Parathyroid adenoma (tissue), 2 donors: ENCODE measurements at regions not wholly inside any gene's neighbourhood (a gene's known extent, or its start where the extent isn't known, plus 50 kb on each side); places are given as distances from the start of the nearest gene placed in this dataset.
"Not testable (repeated sequence)": the region's sequence is repeated elsewhere in the genome, so short reads cannot be mapped to it uniquely, and the experiment has no call there.

Source experiments
- H2AFZ ChIP-seq: fragments of 300-600 bp; sonication (generic); one replicate; pipeline ENCODE4 v1.7.0; 2017; ENCODE audit warnings: antibody characterized with exemption, mild to moderate bottlenecking
- H3K27ac ChIP-seq: fragments of 300-600 bp; sonication (generic); one replicate; pipeline ENCODE4 v1.7.0; 2017
- H3K27me3 ChIP-seq: fragments of 300-600 bp; sonication (generic); one replicate; pipeline ENCODE4 v1.7.0; 2017; ENCODE audit warnings: low read length; ENCODE audit not compliant: control insufficient read depth, insufficient read depth
- H3K36me3 ChIP-seq: fragments of 300-600 bp; sonication (generic); one replicate; pipeline ENCODE4 v1.7.0; 2017; ENCODE audit warnings: low read length; ENCODE audit not compliant: control insufficient read depth, insufficient read depth
- H3K4me1 ChIP-seq: fragments of 300-600 bp; sonication (generic); one replicate; pipeline ENCODE4 v1.7.0; 2017; ENCODE audit warnings: control low read depth
- H3K4me2 ChIP-seq: fragments of 300-600 bp; sonication (generic); one replicate; pipeline ENCODE4 v1.7.0; 2017; ENCODE audit warnings: low read length
- H3K4me3 ChIP-seq: fragments of 300-600 bp; sonication (generic); one replicate; pipeline ENCODE4 v1.7.0; 2017; ENCODE audit warnings: low read depth, low read length
- H3K79me2 ChIP-seq: fragments of 300-600 bp; sonication (generic); one replicate; pipeline ENCODE4 v1.7.0; 2017; ENCODE audit warnings: control low read depth
- H3K9ac ChIP-seq: fragments of 300-600 bp; sonication (generic); one replicate; pipeline ENCODE4 v1.7.0; 2017; ENCODE audit warnings: mild to moderate bottlenecking
- H3K9me3 ChIP-seq: fragments of 300-600 bp; sonication (generic); one replicate; pipeline ENCODE4 v1.7.0; 2017; ENCODE audit warnings: low read length; ENCODE audit not compliant: control insufficient read depth
- TF ChIP-seq, protein P1 (sequence below): fragments of 300-600 bp; sonication (generic); IDR thresholded peaks from one replicate; pipeline ENCODE4 v1.7.0; 2017; ENCODE audit warnings: antibody characterized with exemption, mild to moderate bottlenecking
- donor health status: primary hyperparathyroidism.

DNA sequence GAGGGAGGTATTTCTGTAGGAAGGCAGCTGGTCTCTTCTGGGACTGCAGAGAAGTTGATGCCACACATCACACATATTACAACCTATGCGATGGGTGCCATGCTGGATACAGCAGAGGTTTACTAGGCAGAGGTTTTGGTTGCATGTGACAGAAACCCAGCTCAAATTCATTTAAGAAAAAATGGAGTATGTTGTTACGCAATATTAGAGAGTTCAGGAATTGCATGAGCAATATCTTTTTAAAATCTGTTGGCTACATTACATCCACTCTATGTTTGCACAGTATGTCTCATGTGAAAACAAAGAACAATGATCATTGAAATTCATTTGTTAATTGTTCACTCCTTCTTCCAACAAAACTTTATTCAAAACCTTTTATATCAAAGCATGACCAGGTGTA is 425.2 kb downstream of the RWDD3 start:
- Histone ChIP-seq H3K4me1 (no peaks in the 10 kb centered on the region), H3K9me3 (no peaks in the 10 kb centered on the region), H3K9ac (no peak overlapping the region), H3K4me3 (no peak overlapping the region), H3K4me2 (no peak overlapping the region), H3K27me3 (no peaks in the 10 kb centered on the region), H2AFZ (no peak overlapping the region), H3K36me3 (no peaks in the 10 kb centered on the region), H3K27ac (no peak overlapping the region), H3K79me2 (no peaks in the 10 kb centered on the region)
- TF ChIP-seq, protein P1, sequence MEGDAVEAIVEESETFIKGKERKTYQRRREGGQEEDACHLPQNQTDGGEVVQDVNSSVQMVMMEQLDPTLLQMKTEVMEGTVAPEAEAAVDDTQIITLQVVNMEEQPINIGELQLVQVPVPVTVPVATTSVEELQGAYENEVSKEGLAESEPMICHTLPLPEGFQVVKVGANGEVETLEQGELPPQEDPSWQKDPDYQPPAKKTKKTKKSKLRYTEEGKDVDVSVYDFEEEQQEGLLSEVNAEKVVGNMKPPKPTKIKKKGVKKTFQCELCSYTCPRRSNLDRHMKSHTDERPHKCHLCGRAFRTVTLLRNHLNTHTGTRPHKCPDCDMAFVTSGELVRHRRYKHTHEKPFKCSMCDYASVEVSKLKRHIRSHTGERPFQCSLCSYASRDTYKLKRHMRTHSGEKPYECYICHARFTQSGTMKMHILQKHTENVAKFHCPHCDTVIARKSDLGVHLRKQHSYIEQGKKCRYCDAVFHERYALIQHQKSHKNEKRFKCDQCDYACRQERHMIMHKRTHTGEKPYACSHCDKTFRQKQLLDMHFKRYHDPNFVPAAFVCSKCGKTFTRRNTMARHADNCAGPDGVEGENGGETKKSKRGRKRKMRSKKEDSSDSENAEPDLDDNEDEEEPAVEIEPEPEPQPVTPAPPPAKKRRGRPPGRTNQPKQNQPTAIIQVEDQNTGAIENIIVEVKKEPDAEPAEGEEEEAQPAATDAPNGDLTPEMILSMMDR = no peak

GRCh38 chr1:95659588-95659987 is 425.6 kb downstream of the RWDD3 start:
- H3K4me1 ChIP-seq = no peaks in the 10 kb centered on the region
- no peaks in the 10 kb centered on the region for H3K27me3 ChIP-seq
- no peak overlapping the region for H2AFZ ChIP-seq
- no peak overlapping the region for H3K27ac ChIP-seq
- no peaks in the 10 kb centered on the region for H3K79me2 ChIP-seq
- H3K9me3 ChIP-seq = no peaks in the 10 kb centered on the region
- no peak overlapping the region for H3K4me2 ChIP-seq
- no peak overlapping the region for H3K9ac ChIP-seq
- TF ChIP-seq, protein P1 = no peak
- no peak overlapping the region for H3K4me3 ChIP-seq
- no peaks in the 10 kb centered on the region for H3K36me3 ChIP-seq

GRCh38 chr1:95660736-95661135 is 426.7 kb downstream of the RWDD3 start:
- Histone ChIP-seq H3K4me3 (no peak overlapping the region), H3K4me1 (no peaks in the 10 kb centered on the region), H3K36me3 (no peaks in the 10 kb centered on the region), H3K9me3 (no peaks in the 10 kb centered on the region), H3K27ac (no peak overlapping the region), H2AFZ (no peak overlapping the region), H3K27me3 (no peaks in the 10 kb centered on the region), H3K4me2 (no peak overlapping the region), H3K79me2 (no peaks in the 10 kb centered on the region), H3K9ac (no peak overlapping the region)
- TF ChIP-seq, protein P1 = no peak

DNA sequence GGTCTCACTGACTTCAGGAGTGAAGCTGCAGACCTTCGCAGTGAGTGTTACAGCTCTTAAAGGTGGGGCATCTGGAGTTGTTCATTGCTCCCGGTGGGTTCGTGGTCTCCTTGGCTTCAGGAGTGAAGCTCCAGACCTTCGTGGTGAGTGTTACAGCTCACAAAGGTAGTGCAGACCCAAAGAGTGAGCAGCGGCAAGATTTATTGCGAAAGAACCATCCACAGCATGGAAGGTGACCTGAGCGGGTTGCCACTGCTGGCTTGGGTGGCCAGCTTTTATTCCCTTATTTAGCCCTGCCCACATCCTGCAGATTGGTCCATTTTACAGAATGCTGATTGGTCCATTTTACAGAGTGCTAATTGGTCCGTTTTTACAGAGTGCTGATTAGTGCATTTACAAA is 429.5 kb downstream of the RWDD3 start:
- not testable (repeated sequence) for H2AFZ ChIP-seq, H3K36me3 ChIP-seq, H3K27ac ChIP-seq, H3K27me3 ChIP-seq, H3K9ac ChIP-seq, H3K9me3 ChIP-seq, H3K4me1 ChIP-seq, H3K4me2 ChIP-seq, H3K79me2 ChIP-seq, H3K4me3 ChIP-seq

- H3K27ac ChIP-seq = no peak overlapping the region
- TF ChIP-seq, protein P1 = no peak
- H3K4me2 ChIP-seq = no peak overlapping the region
- H3K79me2 ChIP-seq = no peaks in the 10 kb centered on the region
- no peaks in the 10 kb centered on the region for H3K27me3 ChIP-seq
- no peak overlapping the region for H2AFZ ChIP-seq
- no peaks in the 10 kb centered on the region for H3K4me1 ChIP-seq
- H3K9me3 ChIP-seq = no peaks in the 10 kb centered on the region
- no peak overlapping the region for H3K4me3 ChIP-seq
- H3K9ac ChIP-seq = no peak overlapping the region
- no peaks in the 10 kb centered on the region for H3K36me3 ChIP-seq
Measured at GRCh38 chr1:95668165-95668564, 434.2 kb downstream of the RWDD3 start.

GRCh38 chr1:95669638-95670037 is 435.6 kb downstream of the RWDD3 start:
- H3K4me2 ChIP-seq, H3K27me3 ChIP-seq, H3K9ac ChIP-seq, H3K36me3 ChIP-seq, H3K4me3 ChIP-seq, H3K4me1 ChIP-seq, H3K27ac ChIP-seq, H2AFZ ChIP-seq, H3K9me3 ChIP-seq, H3K79me2 ChIP-seq: not testable (repeated sequence)
